ENCODE measurements at regions not wholly inside any gene's neighbourhood (a gene's known extent, or its start where the extent isn't known, plus 50 kb on each side); places are given as distances from the start of the nearest gene placed in this dataset.

- WGBS, 5 donors = 89 to 94% (median 92%) methylated on average over 2 of the region's 2 CpGs
- Histone ChIP-seq H3K36me3 (no peaks in the 10 kb centered on the region), H3K27me3 (no peaks in the 10 kb centered on the region), H3K4me1 (peaks cover 0 to 4% (median 2%) of the 10 kb centered on the region in 4 donors), H3K4me3 (no peak overlapping the region), H3K27ac (no peak overlapping the region), H3K9me3 (no peaks in the 10 kb centered on the region)
- intact Hi-C loops (cut with DNase I; ENCODE audit: low total_unique reads) = no loop called here
- TF ChIP-seq CTCF (IDR thresholded peaks at IDR 0.05) (no peak), POLR2AphosphoS5 (IDR thresholded peaks at IDR 0.05) (no peak), EP300 (IDR thresholded peaks at IDR 0.05) (no peak), POLR2A (IDR thresholded peaks at IDR 0.05) (no peak)
- DNase-seq = no peak
These were observed 283.2 kb downstream of the ARL4A start for GRCh38 chr7:12970626-12971025.

GRCh38 chr7:12974451-12975166 is 287.2 kb downstream of the ARL4A start:
- H3K27ac ChIP-seq = no peak overlapping the region
- H3K36me3 ChIP-seq = no peaks in the 10 kb centered on the region
- no peaks in the 10 kb centered on the region for H3K27me3 ChIP-seq
- WGBS, 5 donors = 81 to 89% (median 84%) methylated on average over 5 of the region's 5 CpGs
- no peaks in the 10 kb centered on the region for H3K9me3 ChIP-seq
- intact Hi-C loops (cut with DNase I; ENCODE audit: low total_unique reads) = no loop called here
- no peak for DNase-seq
- H3K4me1 ChIP-seq = no peaks in the 10 kb centered on the region
- TF ChIP-seq EP300 (IDR thresholded peaks at IDR 0.05) = no peak
- no peak for TF ChIP-seq POLR2A (IDR thresholded peaks at IDR 0.05)
- TF ChIP-seq POLR2AphosphoS5 (IDR thresholded peaks at IDR 0.05) = no peak
- TF ChIP-seq CTCF (IDR thresholded peaks at IDR 0.05) = no peak
- H3K4me3 ChIP-seq = no peak overlapping the region

GRCh38 chr7:12975412-12975811 is 288.0 kb downstream of the ARL4A start:
- H3K36me3 ChIP-seq = no peaks in the 10 kb centered on the region
- no peak overlapping the region for H3K27ac ChIP-seq
- H3K4me3 ChIP-seq = no peak overlapping the region
- DNase-seq = no peak
- TF ChIP-seq POLR2AphosphoS5 (IDR thresholded peaks at IDR 0.05) = no peak
- no peaks in the 10 kb centered on the region for H3K9me3 ChIP-seq
- intact Hi-C loops (cut with DNase I; ENCODE audit: low total_unique reads) = no loop called here
- no peaks in the 10 kb centered on the region for H3K27me3 ChIP-seq
- no peaks in the 10 kb centered on the region for H3K4me1 ChIP-seq

- H3K36me3 ChIP-seq = no peaks in the 10 kb centered on the region
- no peak for DNase-seq
- no peak overlapping the region for H3K27ac ChIP-seq
- no peak for TF ChIP-seq EP300 (IDR thresholded peaks at IDR 0.05)
- no peak for TF ChIP-seq CTCF (IDR thresholded peaks at IDR 0.05)
- TF ChIP-seq POLR2A (IDR thresholded peaks at IDR 0.05) = no peak
- no peak for TF ChIP-seq POLR2AphosphoS5 (IDR thresholded peaks at IDR 0.05)
- no peaks in the 10 kb centered on the region for H3K4me1 ChIP-seq
- H3K4me3 ChIP-seq = no peak overlapping the region
- 72 to 81% (median 76%) methylated on average over 3 of the region's 3 CpGs for WGBS, 5 donors
- H3K27me3 ChIP-seq = no peaks in the 10 kb centered on the region
- no peaks in the 10 kb centered on the region for H3K9me3 ChIP-seq
- intact Hi-C loops (cut with DNase I; ENCODE audit: low total_unique reads) = no loop called here
These were observed 291.7 kb downstream of the ARL4A start for GRCh38 chr7:12979181-12979580.

- no peaks in the 10 kb centered on the region for H3K27me3 ChIP-seq
- H3K27ac ChIP-seq = no peak overlapping the region
- H3K4me3 ChIP-seq = no peak overlapping the region
- TF ChIP-seq POLR2A (IDR thresholded peaks at IDR 0.05) (no peak), POLR2AphosphoS5 (IDR thresholded peaks at IDR 0.05) (no peak), CTCF (IDR thresholded peaks at IDR 0.05) (no peak), EP300 (IDR thresholded peaks at IDR 0.05) (no peak)
- no peak for DNase-seq
- intact Hi-C loops (cut with DNase I; ENCODE audit: low total_unique reads) = no loop called here
- WGBS, 5 donors = 26 to 70% (median 43%) methylated on average over 1 of the region's 1 CpG
- H3K36me3 ChIP-seq = no peaks in the 10 kb centered on the region
- H3K9me3 ChIP-seq = no peaks in the 10 kb centered on the region
- H3K4me1 ChIP-seq = peaks cover 0 to 8% (median 2%) of the 10 kb centered on the region in 4 donors
These were observed 294.7 kb downstream of the ARL4A start for GRCh38 chr7:12982178-12982577.

All from stomach (tissue), 8 donors.